Endothelial cell of umbilical vein (primary cell): ENCODE measurements at regions not wholly inside any gene's neighbourhood (a gene's known extent, or its start where the extent isn't known, plus 50 kb on each side); places are given as distances from the start of the nearest gene placed in this dataset.

Experiments used
- BruUV-seq: library from RNA; stranded (reverse); fragments of 400-500 nt; replicated peaks from 2 replicates; lab custom pipeline; 2021; lab: Mats Ljungman, UMichigan
- CTCF ChIA-PET: fragments of 300-600, 350-600 bp; sonication (Branson Sonifier 250); formaldehyde crosslinking; loops from one replicate; lab custom pipeline; 2021; ENCODE audit warnings: antibody characterized with exemption, inconsistent platforms; lab: Charles Lee
- POLR2A ChIA-PET: fragments of 300-600, 350-600 bp; sonication (Branson Sonifier 250); formaldehyde crosslinking; loops from one replicate; lab custom pipeline; 2021; ENCODE audit warnings: antibody characterized with exemption, inconsistent platforms; lab: Charles Lee
- DNase-seq: peaks from one replicate; pipeline ENCODE4 v3.0.0-alpha.2; 2011; ENCODE audit warnings: low read depth, low spot score
- FAIRE-seq: peaks from 2 replicates; lab custom pipeline; 2011; peaks lifted over from hg19 to GRCh38; lab: Jason Lieb, UNC
- H2AFZ ChIP-seq: 2 replicates; pipeline ENCODE4 v1.6.0; 2012; ENCODE audit warnings: low read depth, low read length, control low read depth, inconsistent platforms
- H3K27ac ChIP-seq: 2 replicates; pipeline ENCODE4 v1.5.1; 2011; ENCODE audit warnings: low read depth, mild to moderate bottlenecking, control low read depth, low read length, moderate library complexity; ENCODE audit not compliant: insufficient read depth
- H3K27me3 ChIP-seq, 2 experiments: 2 replicates each; pipeline versions ENCODE4 v1.6.0 to v1.6.1; 2011; ENCODE audit warnings: low read length in 2 of 2, mixed read lengths in 1 of 2; ENCODE audit not compliant: control insufficient read depth in 2 of 2, insufficient read depth in 2 of 2
- H3K36me3 ChIP-seq, 2 experiments: 2 replicates in 1 of 2; 3 replicates in 1 of 2; pipeline ENCODE4 v1.5.1; 2011; ENCODE audit warnings: low read length in 2 of 2, mild to moderate bottlenecking in 1 of 2, moderate library complexity in 1 of 2; ENCODE audit not compliant: control insufficient read depth in 2 of 2, insufficient read depth in 2 of 2; ENCODE audit errors: extremely low read depth in 1 of 2
- H3K4me1 ChIP-seq: 3 replicates; pipeline ENCODE4 v1.5.1; 2011; ENCODE audit warnings: mild to moderate bottlenecking, low read length; ENCODE audit not compliant: control insufficient read depth, insufficient read depth; ENCODE audit errors: extremely low read depth
- H3K4me2 ChIP-seq: 2 replicates; pipeline ENCODE4 v1.6.1; 2011; ENCODE audit warnings: low read length, control low read depth, mixed read lengths; ENCODE audit not compliant: insufficient read depth
- H3K4me3 ChIP-seq, 3 experiments: fragments of 200-600 bp in 1 of 3; sonication (generic), shearing (Covaris generic) in 1 of 3; replicated peaks in 1 of 3; 2 replicates each; pipeline ENCODE4 v1.5.1; 2011 to 2016; ENCODE audit warnings: control low read depth in 3 of 3, low read length in 3 of 3, mild to moderate bottlenecking in 2 of 3, inconsistent platforms in 1 of 3, low read depth in 1 of 3, moderate library complexity in 1 of 3; ENCODE audit not compliant: insufficient read depth in 1 of 3
- H3K79me2 ChIP-seq: 2 replicates; pipeline ENCODE4 v1.6.0; 2012; ENCODE audit warnings: low read length, inconsistent platforms; ENCODE audit not compliant: control insufficient read depth, insufficient read depth
- H3K9ac ChIP-seq: replicated peaks from 2 replicates; pipeline ENCODE3; 2011; ENCODE audit warnings: low read length, control low read depth; ENCODE audit not compliant: insufficient read depth; ENCODE audit errors: extremely low read depth
- H3K9me1 ChIP-seq: replicated peaks from 3 replicates; pipeline ENCODE4 v1.6.0; 2011; ENCODE audit warnings: mild to moderate bottlenecking, low read length; ENCODE audit not compliant: control insufficient read depth, insufficient read depth; ENCODE audit errors: extremely low read depth
- H3K9me3 ChIP-seq: replicated peaks from 2 replicates; pipeline ENCODE4 v1.5.1; 2012; ENCODE audit warnings: low read length, inconsistent platforms; ENCODE audit not compliant: control insufficient read depth, insufficient read depth
- H4K20me1 ChIP-seq: replicated peaks from 2 replicates; pipeline ENCODE3; 2011; ENCODE audit warnings: mild to moderate bottlenecking, low read length; ENCODE audit not compliant: control insufficient read depth, insufficient read depth; ENCODE audit errors: extremely low read depth
- EZH2 ChIP-seq: IDR thresholded peaks from 2 replicates; pipeline ENCODE4 v1.6.1; 2012; ENCODE audit warnings: borderline replicate concordance, low read depth, mild to moderate bottlenecking, moderate library complexity, low read length, inconsistent platforms; ENCODE audit not compliant: severe bottlenecking
- FOS ChIP-seq: IDR thresholded peaks from 2 replicates; pipeline ENCODE4 v1.6.1; 2011; ENCODE audit warnings: mild to moderate bottlenecking, low read length, moderate library complexity, borderline replicate concordance; ENCODE audit not compliant: insufficient read depth
- GATA2 ChIP-seq: IDR thresholded peaks from 2 replicates; pipeline ENCODE4 v1.7.0; 2011; ENCODE audit warnings: low read depth, mild to moderate bottlenecking, moderate library complexity, mixed read lengths, low read length; ENCODE audit not compliant: insufficient read length, insufficient read depth
- JUN ChIP-seq: IDR thresholded peaks from 2 replicates; pipeline ENCODE4 v1.6.1; 2011; ENCODE audit warnings: borderline replicate concordance, low read depth; ENCODE audit not compliant: insufficient read length, insufficient read depth
- MYC ChIP-seq: IDR thresholded peaks from one replicate; pipeline ENCODE4 v1.6.1; 2011; ENCODE audit warnings: mild to moderate bottlenecking, low read depth, low read length
- POLR2A ChIP-seq: IDR thresholded peaks from 2 replicates; pipeline ENCODE4 v1.6.1; 2012; ENCODE audit warnings: low read depth, mild to moderate bottlenecking, control low read depth, low read length
- POLR2AphosphoS5 ChIP-seq: IDR thresholded peaks from 2 replicates; pipeline ENCODE4 v1.6.1; 2012; ENCODE audit warnings: low read depth, mild to moderate bottlenecking, control low read depth, low read length, moderate library complexity; ENCODE audit not compliant: insufficient read depth
- dilution Hi-C: fragments of 300-500 bp; cut with MboI; formaldehyde crosslinking; loops from one replicate; pipeline ENCODE4 v1.15.0; 2019; ENCODE audit warnings: low sequenced_read_pairs; ENCODE audit not compliant: extremely low pct_ligation_motif_present
- intact Hi-C: fragments of 100-400 bp; cut with micrococcal nuclease; formaldehyde crosslinking; loops from one replicate; pipeline ENCODE4 v1.10.0; 2022
- TF ChIP-seq, protein P1 (sequence below): IDR thresholded peaks from 2 replicates; pipeline ENCODE4 v1.6.1; 2011; ENCODE audit not compliant: insufficient read depth, insufficient read length
- TF ChIP-seq, protein P2 (sequence below), 2 donors: IDR thresholded peaks; 1 replicate in 1 of 2; 2 replicates in 1 of 2; pipeline ENCODE4 v1.5.1; 2011; ENCODE audit warnings: low read length in 2 of 2, mild to moderate bottlenecking in 2 of 2, moderate library complexity in 2 of 2, control low read depth in 1 of 2, inconsistent platforms in 1 of 2, low read depth in 1 of 2; ENCODE audit not compliant: insufficient read depth in 1 of 2; ENCODE audit errors: extremely low read depth in 1 of 2

DNA sequence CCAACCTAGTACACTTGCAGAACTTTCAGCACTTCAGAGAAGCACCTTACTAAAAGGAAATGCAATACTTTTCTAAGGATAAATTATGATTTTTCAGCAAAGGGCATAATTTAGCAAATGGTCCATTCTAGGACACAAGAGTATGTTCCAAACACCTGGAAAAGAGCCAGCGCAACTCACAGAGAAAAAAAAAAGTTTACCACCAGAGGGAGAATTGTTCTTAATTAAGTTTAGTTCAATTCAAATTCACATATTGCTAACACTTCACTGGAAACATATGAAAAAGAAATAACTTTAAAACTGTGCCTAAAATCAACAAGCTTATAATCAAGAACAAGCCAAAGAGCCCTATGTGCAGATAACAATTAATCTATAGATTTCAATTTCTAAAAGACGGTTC is 338.1 kb downstream of the SEC16B start:
- H3K36me3 ChIP-seq = no peaks in the 10 kb centered on the region
- no peaks in the 10 kb centered on the region for H3K27me3 ChIP-seq
- no peaks in the 10 kb centered on the region for H3K79me2 ChIP-seq
- H3K4me2 ChIP-seq = no peak overlapping the region
- no peak overlapping the region for H3K4me3 ChIP-seq
- dilution Hi-C loops = no loop called here
- H3K9me3 ChIP-seq = no peaks in the 10 kb centered on the region
- no peak overlapping the region for H3K9ac ChIP-seq
- H3K4me1 ChIP-seq = no peaks in the 10 kb centered on the region
- H3K27ac ChIP-seq = no peak overlapping the region
- no TSS peak for BruUV-seq
- POLR2A ChIA-PET = no interaction called here
- H3K9me1 ChIP-seq = no peaks in the 10 kb centered on the region
- no peak overlapping the region for H2AFZ ChIP-seq
- FAIRE-seq (no peak), DNase-seq (no peak)
- H4K20me1 ChIP-seq = no peaks in the 10 kb centered on the region
- intact Hi-C loops = no loop called here
- TF ChIP-seq POLR2A (no peak), POLR2AphosphoS5 (no peak), FOS (no peak), EZH2 (no peak), JUN (no peak), MYC (no peak), GATA2 (no peak)
- TF ChIP-seq, protein P1, sequence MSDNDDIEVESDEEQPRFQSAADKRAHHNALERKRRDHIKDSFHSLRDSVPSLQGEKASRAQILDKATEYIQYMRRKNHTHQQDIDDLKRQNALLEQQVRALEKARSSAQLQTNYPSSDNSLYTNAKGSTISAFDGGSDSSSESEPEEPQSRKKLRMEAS = no peak
- TF ChIP-seq, protein P2, sequence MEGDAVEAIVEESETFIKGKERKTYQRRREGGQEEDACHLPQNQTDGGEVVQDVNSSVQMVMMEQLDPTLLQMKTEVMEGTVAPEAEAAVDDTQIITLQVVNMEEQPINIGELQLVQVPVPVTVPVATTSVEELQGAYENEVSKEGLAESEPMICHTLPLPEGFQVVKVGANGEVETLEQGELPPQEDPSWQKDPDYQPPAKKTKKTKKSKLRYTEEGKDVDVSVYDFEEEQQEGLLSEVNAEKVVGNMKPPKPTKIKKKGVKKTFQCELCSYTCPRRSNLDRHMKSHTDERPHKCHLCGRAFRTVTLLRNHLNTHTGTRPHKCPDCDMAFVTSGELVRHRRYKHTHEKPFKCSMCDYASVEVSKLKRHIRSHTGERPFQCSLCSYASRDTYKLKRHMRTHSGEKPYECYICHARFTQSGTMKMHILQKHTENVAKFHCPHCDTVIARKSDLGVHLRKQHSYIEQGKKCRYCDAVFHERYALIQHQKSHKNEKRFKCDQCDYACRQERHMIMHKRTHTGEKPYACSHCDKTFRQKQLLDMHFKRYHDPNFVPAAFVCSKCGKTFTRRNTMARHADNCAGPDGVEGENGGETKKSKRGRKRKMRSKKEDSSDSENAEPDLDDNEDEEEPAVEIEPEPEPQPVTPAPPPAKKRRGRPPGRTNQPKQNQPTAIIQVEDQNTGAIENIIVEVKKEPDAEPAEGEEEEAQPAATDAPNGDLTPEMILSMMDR (IDR thresholded peaks at IDR 0.05; ENCODE audit: extremely low read depth in 1 of 2, insufficient read depth in 1 of 2, low read depth in 1 of 2, low read length in 2 of 2) = no peak
- CTCF ChIA-PET = no interaction called here
